Activated CD4-positive, alpha-beta T cell treated with anti-CD3 and anti-CD28 coated beads, Interleukin-2, amount 10 ng/mL, durations not matched to agents 7 days and 5 days (primary cell): ENCODE measurements at regions not wholly inside any gene's neighbourhood (a gene's known extent, or its start where the extent isn't known, plus 50 kb on each side); places are given as distances from the start of the nearest gene placed in this dataset.

ENCODE experiments used
- CTCF ChIA-PET: fragments of 350-600 bp; sonication (Branson Sonifier 250); formaldehyde crosslinking; loops from one replicate; lab custom pipeline; 2021; ENCODE audit warnings: antibody characterized with exemption; lab: Charles Lee
- POLR2A ChIA-PET: fragments of 350-600 bp; sonication (Branson Sonifier 250); formaldehyde crosslinking; loops from one replicate; lab custom pipeline; 2021; ENCODE audit warnings: antibody characterized with exemption; lab: Charles Lee
- DNase-seq: peaks from one replicate; pipeline ENCODE4 v3.0.0-alpha.2; 2020
- H3K27ac Mint-ChIP-seq: one replicate; pipeline ENCODE4 v1.8.0; 2021; ENCODE audit warnings: mild to moderate bottlenecking, moderate library complexity, mixed read lengths
- H3K27me3 Mint-ChIP-seq: one replicate; pipeline ENCODE4 v1.8.0; 2021; ENCODE audit warnings: mixed read lengths
- H3K36me3 Mint-ChIP-seq: one replicate; pipeline ENCODE4 v1.8.0; 2021; ENCODE audit warnings: low read depth, mixed read lengths
- H3K4me1 Mint-ChIP-seq: one replicate; pipeline ENCODE4 v1.8.0; 2021; ENCODE audit warnings: mixed read lengths
- H3K4me3 Mint-ChIP-seq: one replicate; pipeline ENCODE4 v1.8.0; 2021; ENCODE audit warnings: mild to moderate bottlenecking, moderate library complexity, mixed read lengths
- H3K9me3 Mint-ChIP-seq: one replicate; pipeline ENCODE4 v1.8.0; 2021; ENCODE audit warnings: mixed read lengths

GRCh38 chr5:164881442-164881841 is 1376.0 kb downstream of the MAT2B start:
- H3K27ac Mint-ChIP-seq = no peak overlapping the region
- CTCF ChIA-PET = no interaction called here
- H3K9me3 Mint-ChIP-seq = peaks cover 2% of the 10 kb centered on the region
- no peak for DNase-seq
- no peak overlapping the region for H3K4me3 Mint-ChIP-seq
- no peaks in the 10 kb centered on the region for H3K36me3 Mint-ChIP-seq
- H3K27me3 Mint-ChIP-seq = no peaks in the 10 kb centered on the region
- POLR2A ChIA-PET = no interaction called here
- no peaks in the 10 kb centered on the region for H3K4me1 Mint-ChIP-seq

GRCh38 chr5:164885179-164885578 is 1379.8 kb downstream of the MAT2B start:
- DNase-seq = no peak
- H3K9me3 Mint-ChIP-seq = peaks cover 3% of the 10 kb centered on the region
- H3K27ac Mint-ChIP-seq = no peak overlapping the region
- H3K4me1 Mint-ChIP-seq = no peaks in the 10 kb centered on the region
- ChIA-PET CTCF (no interaction called here), POLR2A (no interaction called here)
- no peaks in the 10 kb centered on the region for H3K36me3 Mint-ChIP-seq
- no peak overlapping the region for H3K4me3 Mint-ChIP-seq
- no peaks in the 10 kb centered on the region for H3K27me3 Mint-ChIP-seq

GRCh38 chr5:164893071-164893470 is 1387.7 kb downstream of the MAT2B start:
- no peak overlapping the region for H3K27ac Mint-ChIP-seq
- DNase-seq = no peak
- no peaks in the 10 kb centered on the region for H3K27me3 Mint-ChIP-seq
- no peaks in the 10 kb centered on the region for H3K4me1 Mint-ChIP-seq
- no peak overlapping the region for H3K4me3 Mint-ChIP-seq
- no peaks in the 10 kb centered on the region for H3K36me3 Mint-ChIP-seq
- peaks cover 9% of the 10 kb centered on the region for H3K9me3 Mint-ChIP-seq
- CTCF ChIA-PET = no interaction called here
- POLR2A ChIA-PET = no interaction called here

- H3K27ac Mint-ChIP-seq = no peak overlapping the region
- POLR2A ChIA-PET = no interaction called here
- no peaks in the 10 kb centered on the region for H3K4me1 Mint-ChIP-seq
These were observed 1393.3 kb downstream of the MAT2B start for GRCh38 chr5:164898705-164899104.

GRCh38 chr5:164909673-164910072 is 1404.3 kb downstream of the MAT2B start:
- ChIA-PET CTCF (no interaction called here), POLR2A (no interaction called here)
- Mint-ChIP-seq H3K4me1 (no peaks in the 10 kb centered on the region), H3K27ac (no peak overlapping the region), H3K36me3 (no peaks in the 10 kb centered on the region), H3K4me3 (no peak overlapping the region), H3K9me3 (peaks cover 2% of the 10 kb centered on the region), H3K27me3 (no peaks in the 10 kb centered on the region)
- DNase-seq = no peak

More at GRCh38 chr5:164898705-164899104, 1393.3 kb downstream of the MAT2B start:
- Mint-ChIP-seq H3K27me3 (no peaks in the 10 kb centered on the region), H3K36me3 (no peaks in the 10 kb centered on the region), H3K9me3 (peaks cover 6% of the 10 kb centered on the region), H3K4me3 (no peak overlapping the region)
- CTCF ChIA-PET = no interaction called here
- no peak for DNase-seq

- Mint-ChIP-seq H3K36me3 (no peaks in the 10 kb centered on the region), H3K4me3 (no peak overlapping the region), H3K27ac (no peak overlapping the region), H3K27me3 (no peaks in the 10 kb centered on the region), H3K9me3 (peaks cover 11% of the 10 kb centered on the region), H3K4me1 (no peaks in the 10 kb centered on the region)
- DNase-seq = no peak
- ChIA-PET CTCF (no interaction called here), POLR2A (no interaction called here)
These were observed 1416.3 kb downstream of the MAT2B start for GRCh38 chr5:164921722-164922121.

- H3K36me3 Mint-ChIP-seq = no peaks in the 10 kb centered on the region
- no peak overlapping the region for H3K4me3 Mint-ChIP-seq
- ChIA-PET POLR2A (no interaction called here), CTCF (no interaction called here)
- H3K9me3 Mint-ChIP-seq = peaks cover 15% of the 10 kb centered on the region
- H3K4me1 Mint-ChIP-seq = no peaks in the 10 kb centered on the region
- H3K27me3 Mint-ChIP-seq = no peaks in the 10 kb centered on the region
- H3K27ac Mint-ChIP-seq = no peak overlapping the region
- no peak for DNase-seq
These were observed 1428.6 kb downstream of the MAT2B start for GRCh38 chr5:164934039-164934438.

- Mint-ChIP-seq H3K27me3 (no peaks in the 10 kb centered on the region), H3K4me3 (no peak overlapping the region), H3K9me3 (peaks cover 15% of the 10 kb centered on the region), H3K4me1 (no peaks in the 10 kb centered on the region), H3K36me3 (no peaks in the 10 kb centered on the region), H3K27ac (no peak overlapping the region)
- no peak for DNase-seq
- CTCF ChIA-PET = no interaction called here
- POLR2A ChIA-PET = no interaction called here
These were observed 1429.1 kb downstream of the MAT2B start for GRCh38 chr5:164934561-164934960.

- Mint-ChIP-seq H3K9me3 (no peaks in the 10 kb centered on the region), H3K4me1 (no peaks in the 10 kb centered on the region), H3K36me3 (no peaks in the 10 kb centered on the region), H3K27ac (no peak overlapping the region), H3K27me3 (no peaks in the 10 kb centered on the region), H3K4me3 (no peak overlapping the region)
- no peak for DNase-seq
- ChIA-PET POLR2A (no interaction called here), CTCF (no interaction called here)
These were observed 1435.7 kb downstream of the MAT2B start for GRCh38 chr5:164941132-164941531.

- no peak for DNase-seq
- Mint-ChIP-seq H3K9me3 (no peaks in the 10 kb centered on the region), H3K4me1 (no peaks in the 10 kb centered on the region), H3K4me3 (no peak overlapping the region), H3K27ac (no peak overlapping the region), H3K36me3 (no peaks in the 10 kb centered on the region), H3K27me3 (no peaks in the 10 kb centered on the region)
- ChIA-PET CTCF (no interaction called here), POLR2A (no interaction called here)
These were observed 1445.5 kb downstream of the MAT2B start for GRCh38 chr5:164950927-164951326.

- H3K27me3 Mint-ChIP-seq = no peaks in the 10 kb centered on the region
- H3K36me3 Mint-ChIP-seq = no peaks in the 10 kb centered on the region
- H3K4me3 Mint-ChIP-seq = no peak overlapping the region
- no peak overlapping the region for H3K27ac Mint-ChIP-seq
- H3K9me3 Mint-ChIP-seq = no peaks in the 10 kb centered on the region
- ChIA-PET POLR2A (no interaction called here), CTCF (no interaction called here)
- no peak for DNase-seq
- no peaks in the 10 kb centered on the region for H3K4me1 Mint-ChIP-seq
These were observed 1446.2 kb downstream of the MAT2B start for GRCh38 chr5:164951570-164951969.

GRCh38 chr5:164958688-164959087 is 1453.3 kb downstream of the MAT2B start:
- CTCF ChIA-PET = no interaction called here
- Mint-ChIP-seq H3K9me3 (no peaks in the 10 kb centered on the region), H3K4me1 (no peaks in the 10 kb centered on the region), H3K4me3 (no peak overlapping the region), H3K27me3 (no peaks in the 10 kb centered on the region), H3K36me3 (no peaks in the 10 kb centered on the region), H3K27ac (no peak overlapping the region)
- DNase-seq = no peak
- POLR2A ChIA-PET = no interaction called here

- no peaks in the 10 kb centered on the region for H3K4me1 Mint-ChIP-seq
- no peaks in the 10 kb centered on the region for H3K27me3 Mint-ChIP-seq
- no peak for DNase-seq
- no peak overlapping the region for H3K4me3 Mint-ChIP-seq
- H3K9me3 Mint-ChIP-seq = no peaks in the 10 kb centered on the region
- ChIA-PET CTCF (no interaction called here), POLR2A (no interaction called here)
- no peak overlapping the region for H3K27ac Mint-ChIP-seq
- no peaks in the 10 kb centered on the region for H3K36me3 Mint-ChIP-seq
These were observed 1454.3 kb downstream of the MAT2B start for GRCh38 chr5:164959761-164960160.

- H3K36me3 Mint-ChIP-seq = no peaks in the 10 kb centered on the region
- H3K27ac Mint-ChIP-seq = no peak overlapping the region
- no peak overlapping the region for H3K4me3 Mint-ChIP-seq
- CTCF ChIA-PET = no interaction called here
- H3K27me3 Mint-ChIP-seq = no peaks in the 10 kb centered on the region
- no peaks in the 10 kb centered on the region for H3K4me1 Mint-ChIP-seq
- POLR2A ChIA-PET = no interaction called here
- no peaks in the 10 kb centered on the region for H3K9me3 Mint-ChIP-seq
- no peak for DNase-seq
These were observed 1457.0 kb downstream of the MAT2B start for GRCh38 chr5:164962329-164962961.
